ENCODE measurements at regions not wholly inside any gene's neighbourhood (a gene's known extent, or its start where the extent isn't known, plus 50 kb on each side); places are given as distances from the start of the nearest gene placed in this dataset.

DNA sequence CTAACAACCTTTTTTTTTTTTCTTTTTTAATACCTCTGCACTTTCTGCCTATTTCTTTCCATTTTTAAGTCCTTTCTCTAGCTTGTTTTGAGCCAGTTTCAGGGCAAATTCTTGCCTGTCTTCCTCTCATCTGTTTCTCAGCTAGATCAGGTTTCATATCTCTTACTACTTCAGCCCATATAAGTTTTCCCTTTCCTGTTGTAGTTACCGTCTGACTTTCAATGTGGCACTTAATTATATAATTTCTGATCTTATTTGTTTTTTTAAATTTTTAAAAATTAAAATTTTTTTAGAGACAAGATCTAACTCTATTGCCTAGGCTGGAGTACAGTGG is 104.7 kb upstream of the ELL2 start:
- TF ChIP-seq, protein P1, sequence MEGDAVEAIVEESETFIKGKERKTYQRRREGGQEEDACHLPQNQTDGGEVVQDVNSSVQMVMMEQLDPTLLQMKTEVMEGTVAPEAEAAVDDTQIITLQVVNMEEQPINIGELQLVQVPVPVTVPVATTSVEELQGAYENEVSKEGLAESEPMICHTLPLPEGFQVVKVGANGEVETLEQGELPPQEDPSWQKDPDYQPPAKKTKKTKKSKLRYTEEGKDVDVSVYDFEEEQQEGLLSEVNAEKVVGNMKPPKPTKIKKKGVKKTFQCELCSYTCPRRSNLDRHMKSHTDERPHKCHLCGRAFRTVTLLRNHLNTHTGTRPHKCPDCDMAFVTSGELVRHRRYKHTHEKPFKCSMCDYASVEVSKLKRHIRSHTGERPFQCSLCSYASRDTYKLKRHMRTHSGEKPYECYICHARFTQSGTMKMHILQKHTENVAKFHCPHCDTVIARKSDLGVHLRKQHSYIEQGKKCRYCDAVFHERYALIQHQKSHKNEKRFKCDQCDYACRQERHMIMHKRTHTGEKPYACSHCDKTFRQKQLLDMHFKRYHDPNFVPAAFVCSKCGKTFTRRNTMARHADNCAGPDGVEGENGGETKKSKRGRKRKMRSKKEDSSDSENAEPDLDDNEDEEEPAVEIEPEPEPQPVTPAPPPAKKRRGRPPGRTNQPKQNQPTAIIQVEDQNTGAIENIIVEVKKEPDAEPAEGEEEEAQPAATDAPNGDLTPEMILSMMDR (conservative IDR thresholded peaks at IDR 0.05 in 1 of 2, IDR thresholded peaks at IDR 0.05 in 1 of 2; ENCODE audit: extremely low read depth in 1 of 2, insufficient read depth in 1 of 2, low read depth in 1 of 2, low read length in 2 of 2), result no peak
- TF ChIP-seq EZH2 (IDR thresholded peaks at IDR 0.05; ENCODE audit: borderline replicate concordance, low read length), result no peak

Data from mammary epithelial cell (primary cell).